SW 1271 (cell line): ENCODE measurements at regions not wholly inside any gene's neighbourhood (a gene's known extent, or its start where the extent isn't known, plus 50 kb on each side); places are given as distances from the start of the nearest gene placed in this dataset.

Source experiments
- DNase-seq, 2 experiments: peaks; one replicate each; lab custom pipeline; 2025; lab: John Stamatoyannopoulos, UW

GRCh38 chr13:82802528-82802927, 1079.7 kb downstream of the SLITRK1 start:
- no peak for DNase-seq

- DNase-seq = no peak
These were observed 1081.9 kb downstream of the SLITRK1 start for GRCh38 chr13:82800391-82800790.

GRCh38 chr13:82797876-82798275, 1084.4 kb downstream of the SLITRK1 start:
- no peak for DNase-seq

GRCh38 chr13:82791035-82791434, 1091.2 kb downstream of the SLITRK1 start:
- DNase-seq = no peak

GRCh38 chr13:82772816-82773215, 1109.5 kb downstream of the SLITRK1 start:
- DNase-seq = no peak

- no peak for DNase-seq
These were observed 1115.4 kb downstream of the SLITRK1 start for GRCh38 chr13:82766732-82767321.

- DNase-seq = peak in 1 of 2 experiments; percentile 17
These were observed 1124.2 kb downstream of the SLITRK1 start for GRCh38 chr13:82758044-82758443.

- no peak for DNase-seq
These were observed 1131.1 kb downstream of the SLITRK1 start for GRCh38 chr13:82751206-82751605.

- DNase-seq = no peak
These were observed 1132.7 kb downstream of the SLITRK1 start for GRCh38 chr13:82749551-82749950.

- no peak for DNase-seq
These were observed 1134.3 kb downstream of the SLITRK1 start for GRCh38 chr13:82747958-82748357.

GRCh38 chr13:82747291-82747690, 1135.0 kb downstream of the SLITRK1 start:
- DNase-seq = no peak

GRCh38 chr13:82740442-82740841, 1141.8 kb downstream of the SLITRK1 start:
- no peak for DNase-seq

- no peak for DNase-seq
These were observed 1142.4 kb downstream of the SLITRK1 start for GRCh38 chr13:82739881-82740280.

GRCh38 chr13:82729401-82729800, 1152.9 kb downstream of the SLITRK1 start:
- no peak for DNase-seq

GRCh38 chr13:82720986-82721385, 1161.3 kb downstream of the SLITRK1 start:
- no peak for DNase-seq

- DNase-seq = no peak
These were observed 1162.3 kb downstream of the SLITRK1 start for GRCh38 chr13:82719987-82720386.

- DNase-seq = no peak
These were observed 1165.0 kb downstream of the SLITRK1 start for GRCh38 chr13:82717249-82717648.

- no peak for DNase-seq
These were observed 1168.4 kb downstream of the SLITRK1 start for GRCh38 chr13:82713687-82714405.

GRCh38 chr13:82702513-82702912, 1179.8 kb downstream of the SLITRK1 start:
- no peak for DNase-seq

GRCh38 chr13:82701020-82701419, 1181.3 kb downstream of the SLITRK1 start:
- no peak for DNase-seq

- DNase-seq = no peak
These were observed 1183.3 kb downstream of the SLITRK1 start for GRCh38 chr13:82698941-82699340.

- DNase-seq = no peak
These were observed 1183.9 kb downstream of the SLITRK1 start for GRCh38 chr13:82698383-82698782.

- DNase-seq = no peak
These were observed 1188.7 kb downstream of the SLITRK1 start for GRCh38 chr13:82693607-82694006.
